NB4 (cell line): ENCODE measurements at regions not wholly inside any gene's neighbourhood (a gene's known extent, or its start where the extent isn't known, plus 50 kb on each side); places are given as distances from the start of the nearest gene placed in this dataset.

Experiments used
- MYC ChIP-seq: IDR thresholded peaks from 2 replicates; pipeline ENCODE4 v1.6.1; 2011; ENCODE audit warnings: low read depth, low read length
- POLR2A ChIP-seq: IDR thresholded peaks from 2 replicates; pipeline ENCODE4 v1.6.1; 2011; ENCODE audit warnings: mild to moderate bottlenecking; ENCODE audit not compliant: insufficient read length; ENCODE audit errors: extremely low read depth
- TF ChIP-seq, protein P1 (sequence below): IDR thresholded peaks from one replicate; pipeline ENCODE4 v1.5.1; 2012; ENCODE audit warnings: low read depth, low read length
- TF ChIP-seq, protein P2 (sequence below): IDR thresholded peaks from 2 replicates; pipeline ENCODE4 v1.6.1; 2011; ENCODE audit warnings: low read depth, low read length

- no peak for TF ChIP-seq POLR2A
- TF ChIP-seq, protein P1, sequence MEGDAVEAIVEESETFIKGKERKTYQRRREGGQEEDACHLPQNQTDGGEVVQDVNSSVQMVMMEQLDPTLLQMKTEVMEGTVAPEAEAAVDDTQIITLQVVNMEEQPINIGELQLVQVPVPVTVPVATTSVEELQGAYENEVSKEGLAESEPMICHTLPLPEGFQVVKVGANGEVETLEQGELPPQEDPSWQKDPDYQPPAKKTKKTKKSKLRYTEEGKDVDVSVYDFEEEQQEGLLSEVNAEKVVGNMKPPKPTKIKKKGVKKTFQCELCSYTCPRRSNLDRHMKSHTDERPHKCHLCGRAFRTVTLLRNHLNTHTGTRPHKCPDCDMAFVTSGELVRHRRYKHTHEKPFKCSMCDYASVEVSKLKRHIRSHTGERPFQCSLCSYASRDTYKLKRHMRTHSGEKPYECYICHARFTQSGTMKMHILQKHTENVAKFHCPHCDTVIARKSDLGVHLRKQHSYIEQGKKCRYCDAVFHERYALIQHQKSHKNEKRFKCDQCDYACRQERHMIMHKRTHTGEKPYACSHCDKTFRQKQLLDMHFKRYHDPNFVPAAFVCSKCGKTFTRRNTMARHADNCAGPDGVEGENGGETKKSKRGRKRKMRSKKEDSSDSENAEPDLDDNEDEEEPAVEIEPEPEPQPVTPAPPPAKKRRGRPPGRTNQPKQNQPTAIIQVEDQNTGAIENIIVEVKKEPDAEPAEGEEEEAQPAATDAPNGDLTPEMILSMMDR = no peak
- TF ChIP-seq, protein P2, sequence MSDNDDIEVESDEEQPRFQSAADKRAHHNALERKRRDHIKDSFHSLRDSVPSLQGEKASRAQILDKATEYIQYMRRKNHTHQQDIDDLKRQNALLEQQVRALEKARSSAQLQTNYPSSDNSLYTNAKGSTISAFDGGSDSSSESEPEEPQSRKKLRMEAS = no peak
- no peak for TF ChIP-seq MYC
These were observed 97.6 kb downstream of the TMEM114 start for GRCh38 chr16:8492690-8493089.
